ENCODE measurements at regions not wholly inside any gene's neighbourhood (a gene's known extent, or its start where the extent isn't known, plus 50 kb on each side); places are given as distances from the start of the nearest gene placed in this dataset.

- TF ChIP-seq CTCF (IDR thresholded peaks at IDR 0.05; ENCODE audit: poor library complexity) (no peak), EZH2 (IDR thresholded peaks at IDR 0.05; ENCODE audit: borderline replicate concordance) (no peak), EZH2phosphoT487 (IDR thresholded peaks at IDR 0.05; ENCODE audit: low read depth, severe bottlenecking, unreplicated experiment) (no peak)
These were observed 200.5 kb upstream of the TPM1 start for GRCh38 chr15:62841891-62842559.
